Hippocampal formation (tissue), 2 donors: ENCODE measurements at regions not wholly inside any gene's neighbourhood (a gene's known extent, or its start where the extent isn't known, plus 50 kb on each side); places are given as distances from the start of the nearest gene placed in this dataset.
"Not testable (repeated sequence)": the region's sequence is repeated elsewhere in the genome, so short reads cannot be mapped to it uniquely, and the experiment has no call there.

Experiments
- DNase-seq, 2 donors: peaks; one replicate each; lab custom pipeline; 2025; lab: John Stamatoyannopoulos, UW

DNA sequence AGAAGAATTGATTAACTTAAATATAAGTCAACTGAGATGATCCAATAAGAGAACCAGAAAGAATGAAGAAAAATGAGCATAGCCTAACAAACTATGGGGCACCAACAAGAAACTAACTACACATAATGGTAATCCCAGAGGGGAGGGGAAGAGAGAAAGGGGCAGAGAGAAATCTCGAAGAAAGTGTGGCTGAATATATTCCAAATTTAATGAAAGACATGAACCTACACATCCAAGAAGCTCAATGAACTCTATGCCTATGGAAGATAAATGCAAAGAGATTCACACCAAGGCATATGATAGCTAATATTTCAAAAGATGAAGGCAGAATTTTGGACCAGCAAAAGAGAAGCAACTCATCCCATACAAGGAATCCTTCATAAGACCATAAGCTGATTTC is 649.2 kb downstream of the ZEB2 start:
- DNase-seq = no peak

DNA sequence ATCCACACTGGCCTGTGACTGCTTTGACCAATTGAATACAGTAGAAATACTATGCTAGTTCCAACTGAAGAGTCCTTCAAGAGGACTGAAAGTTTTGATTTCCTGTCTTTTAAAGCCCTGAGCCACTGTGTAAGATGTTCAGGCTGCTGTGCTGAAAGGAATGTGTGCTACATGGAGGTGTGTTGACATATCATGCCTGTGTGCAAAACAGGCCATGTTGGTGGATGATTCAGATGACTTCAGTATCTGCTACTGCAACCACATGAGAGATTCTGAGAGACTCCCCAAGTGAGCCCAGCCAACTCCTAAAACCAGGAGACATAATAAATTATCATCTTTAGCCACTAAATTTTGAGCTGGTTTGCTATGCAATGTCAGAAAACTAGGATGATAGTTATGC is 662.9 kb downstream of the ZEB2 start:
- no peak for DNase-seq

DNA sequence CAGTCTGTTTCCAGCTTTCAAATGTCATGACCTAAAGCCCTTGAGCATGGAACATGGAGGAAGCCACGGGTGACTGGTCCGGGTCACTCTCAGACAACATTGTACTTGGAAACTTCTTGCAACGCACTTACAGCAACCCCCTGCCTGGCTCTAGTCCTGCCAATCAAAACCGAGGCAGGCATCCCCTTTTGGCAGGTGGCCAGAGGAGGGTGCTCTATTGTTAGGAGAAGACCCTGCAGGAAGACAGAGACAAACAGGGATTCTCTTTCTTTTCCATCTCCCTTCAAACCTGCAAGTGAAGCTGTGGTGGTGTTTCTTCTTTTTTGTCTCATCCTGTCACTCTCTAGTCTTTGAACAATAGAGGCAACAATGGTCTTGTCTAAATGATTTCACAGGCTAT is 667.2 kb downstream of the ZEB2 start:
- DNase-seq = no peak

DNA sequence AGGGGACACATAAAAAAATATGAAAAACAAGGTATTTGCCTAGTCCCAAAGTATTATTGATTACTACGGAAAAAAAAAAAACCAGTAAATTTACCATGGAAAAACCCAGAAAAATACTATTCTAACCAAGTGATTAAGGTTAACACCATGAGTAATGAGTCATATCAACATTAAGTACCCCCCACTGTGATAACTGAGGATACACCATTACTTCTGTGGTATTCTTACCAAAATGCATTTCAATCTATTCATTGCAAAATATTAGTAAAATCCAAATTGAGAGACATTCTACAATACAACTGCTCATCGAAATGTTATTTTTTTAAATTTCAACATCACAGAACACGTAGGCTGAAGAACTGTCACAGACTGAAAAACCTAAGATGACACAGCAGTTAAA is 669.8 kb downstream of the ZEB2 start:
- DNase-seq = no peak

DNA sequence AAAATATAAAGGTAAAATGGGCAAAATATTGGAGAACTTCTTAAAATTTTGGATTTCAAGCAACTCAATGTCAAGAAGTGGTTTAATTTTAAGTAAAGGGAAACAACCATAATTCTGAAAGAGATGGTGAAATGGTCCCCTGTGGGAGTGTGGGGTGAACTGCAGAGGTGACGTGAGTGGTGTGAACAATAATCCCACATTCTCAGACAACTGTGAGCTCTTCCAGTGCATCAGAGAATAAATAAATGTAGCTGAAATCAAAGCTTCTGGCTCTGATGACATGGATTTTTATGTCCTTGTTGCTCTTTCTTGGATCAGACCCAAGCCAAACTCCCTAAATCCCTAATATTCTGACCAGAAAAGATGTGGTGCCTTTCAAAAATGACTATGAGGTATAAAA is 672.7 kb downstream of the ZEB2 start:
- no peak for DNase-seq

DNA sequence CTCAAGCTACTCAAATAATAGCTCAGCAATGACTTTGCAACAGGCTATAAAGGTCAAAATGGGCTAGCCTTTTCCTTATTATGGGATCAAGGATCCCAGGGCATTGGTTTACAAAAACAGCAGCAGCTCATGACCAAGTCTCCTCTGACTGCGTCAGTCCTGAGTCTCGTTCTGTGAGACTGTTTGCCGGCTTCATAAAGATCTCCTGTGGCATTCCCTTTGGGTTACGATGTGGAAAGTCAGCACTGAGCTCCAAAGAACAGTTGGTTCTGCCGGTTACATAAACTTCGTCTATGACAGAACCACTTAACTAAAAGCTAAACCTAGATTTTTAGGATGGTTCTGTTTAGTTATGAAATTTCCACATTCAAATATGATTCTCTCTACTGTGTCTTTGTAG is 674.9 kb downstream of the ZEB2 start:
- DNase-seq = no peak

DNA sequence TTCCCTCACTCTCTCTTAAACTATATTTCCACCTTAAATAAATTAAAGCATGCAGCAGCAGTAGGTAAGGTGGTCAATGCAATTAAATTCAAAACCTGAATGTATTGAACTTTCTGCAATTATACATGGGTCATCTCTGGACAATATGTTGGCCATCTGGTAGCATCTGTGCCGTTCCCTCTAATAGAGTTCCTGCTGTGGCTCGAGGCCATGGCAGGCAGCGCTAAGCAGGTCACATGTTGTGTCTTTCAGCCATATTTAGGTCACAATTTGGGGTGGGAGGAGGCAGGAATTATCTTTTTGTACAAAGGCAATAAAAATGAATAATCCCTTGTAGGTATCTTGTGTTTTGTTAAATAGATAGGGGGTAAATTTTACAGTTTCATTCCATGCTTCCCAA is 676.2 kb downstream of the ZEB2 start:
- no peak for DNase-seq

DNA sequence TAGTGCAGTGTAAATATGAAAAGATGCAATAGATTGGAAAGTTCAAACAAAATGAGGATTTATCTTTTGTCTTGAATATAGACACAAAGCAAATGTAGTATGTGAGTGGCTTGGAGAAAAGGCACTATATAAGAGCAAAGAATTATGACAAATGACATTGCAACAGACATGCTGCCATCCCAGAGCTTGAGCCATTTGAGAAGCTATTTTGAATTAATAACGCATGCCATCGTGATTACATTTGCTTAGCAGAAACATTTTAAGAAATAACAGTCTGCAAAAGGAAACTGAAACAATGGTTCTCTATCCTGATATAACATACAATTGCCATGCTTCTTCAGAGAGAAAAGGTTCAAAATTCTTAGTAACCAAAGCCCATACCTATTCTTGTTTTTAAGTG is 677.1 kb downstream of the ZEB2 start:
- no peak for DNase-seq

DNA sequence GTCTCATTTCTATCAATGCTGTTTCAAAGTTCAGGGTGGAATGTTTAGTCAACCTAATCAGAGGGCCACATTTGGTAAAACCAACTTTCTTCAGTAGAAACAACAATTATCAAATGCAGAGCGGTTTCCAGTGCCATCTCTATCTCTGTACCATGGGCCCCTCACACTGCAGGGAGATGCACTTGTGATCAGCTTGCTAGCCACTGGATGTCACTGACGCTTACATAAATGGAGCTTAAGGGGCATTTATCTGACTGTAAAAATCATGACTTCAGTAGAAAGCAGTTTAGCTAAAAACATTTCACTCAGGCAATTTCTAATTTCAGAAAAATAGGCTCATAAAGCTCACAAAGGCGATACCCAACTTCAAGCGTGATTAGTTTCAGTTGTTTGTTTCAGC is 678.0 kb downstream of the ZEB2 start:
- no peak for DNase-seq

DNA sequence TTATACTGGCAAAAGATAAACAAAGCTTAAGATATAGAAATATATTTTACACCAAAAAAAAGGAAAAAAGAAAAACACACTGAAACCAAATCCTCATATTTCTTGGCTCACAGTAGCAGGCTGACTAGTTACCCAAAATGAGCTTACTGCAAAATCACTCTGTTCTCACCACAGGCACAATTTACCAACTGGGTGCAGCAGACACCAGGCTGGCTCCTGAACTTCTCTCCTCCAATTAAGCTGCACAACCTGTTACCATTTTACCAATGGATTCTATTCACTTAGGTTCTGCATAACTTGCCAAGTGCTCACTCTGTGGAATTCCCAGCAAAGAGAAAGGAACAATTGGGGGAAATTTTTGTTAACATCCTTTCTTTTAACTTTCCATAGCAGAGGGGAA is 679.3 kb downstream of the ZEB2 start:
- peak in 1 of 2 donors; percentile 48 for DNase-seq

DNA sequence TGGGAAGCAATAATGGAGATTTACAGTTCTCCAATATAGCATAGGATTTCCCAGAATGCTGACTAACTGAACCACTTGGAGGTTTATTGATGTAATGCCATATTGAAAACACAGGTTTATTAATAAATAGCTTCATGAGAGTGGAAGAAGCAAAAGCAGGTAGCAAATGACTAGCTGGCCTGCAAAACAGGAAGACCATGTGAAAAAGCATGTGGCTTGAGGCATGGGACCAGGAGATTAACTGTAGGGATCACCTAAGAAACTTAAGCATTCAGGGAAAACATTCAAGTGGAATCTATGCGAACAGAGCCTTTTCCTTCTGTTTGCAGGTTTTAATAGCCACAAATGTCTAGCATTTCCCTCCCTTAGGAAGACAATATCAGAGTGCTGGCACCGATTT is 679.7 kb downstream of the ZEB2 start:
- no peak for DNase-seq

DNA sequence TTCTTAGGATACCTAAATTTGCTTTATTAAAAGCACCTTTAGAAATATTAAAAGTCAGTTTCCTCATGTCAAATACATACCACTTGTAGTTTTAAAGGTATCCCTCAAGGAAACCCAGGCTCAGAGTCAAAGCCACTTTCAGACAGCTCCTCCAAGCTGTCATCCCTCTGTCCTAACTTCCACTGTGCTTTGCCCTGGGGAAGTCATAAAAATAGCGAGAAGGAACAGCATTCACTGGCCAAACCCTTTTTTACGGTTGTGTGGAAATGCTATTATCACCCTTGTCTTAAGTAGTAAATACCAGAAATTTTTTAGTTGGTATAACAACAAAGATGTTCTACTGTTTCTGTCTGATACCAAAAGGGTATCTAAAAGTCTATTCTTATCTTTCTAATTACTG is 680.5 kb downstream of the ZEB2 start:
- no peak for DNase-seq

DNA sequence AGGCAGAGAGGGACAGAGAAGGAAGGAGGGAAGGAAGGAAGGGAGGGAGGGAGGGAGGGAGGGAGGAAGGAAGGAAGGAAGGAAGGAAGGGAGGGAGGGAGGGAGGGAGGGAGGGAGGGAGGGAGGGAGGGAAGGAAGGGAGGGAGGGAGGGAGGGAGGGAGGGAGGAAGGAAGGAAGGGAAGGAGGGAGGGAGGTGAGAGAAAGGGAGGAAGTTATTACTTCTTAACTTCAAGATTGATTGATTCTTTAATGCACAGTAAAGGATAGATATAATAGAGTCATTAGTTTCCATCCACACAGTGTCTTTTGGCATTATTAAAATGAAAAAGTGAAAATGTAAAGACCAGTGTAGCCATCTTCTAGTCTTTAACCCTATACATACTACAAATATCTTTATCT is 682.9 kb downstream of the ZEB2 start:
- not testable (repeated sequence) for DNase-seq

DNA sequence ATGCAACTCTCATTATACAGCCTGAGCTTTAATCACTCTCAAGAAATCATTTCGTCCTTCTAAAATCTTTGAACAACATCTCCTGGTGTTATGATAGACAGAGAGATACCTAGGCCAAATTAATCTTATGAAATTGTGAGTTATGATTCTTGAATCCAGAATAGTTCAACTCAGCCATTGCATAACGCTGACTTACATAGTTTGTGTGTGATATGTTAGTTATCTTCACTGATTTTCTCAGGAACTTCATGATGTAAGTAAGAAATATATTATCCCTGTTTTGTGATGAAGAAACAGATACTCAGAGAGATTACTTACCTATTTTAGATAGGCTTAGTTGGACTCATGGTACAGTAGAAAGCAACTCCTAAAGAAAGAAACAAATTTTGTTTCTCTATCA is 684.4 kb downstream of the ZEB2 start:
- no peak for DNase-seq

DNA sequence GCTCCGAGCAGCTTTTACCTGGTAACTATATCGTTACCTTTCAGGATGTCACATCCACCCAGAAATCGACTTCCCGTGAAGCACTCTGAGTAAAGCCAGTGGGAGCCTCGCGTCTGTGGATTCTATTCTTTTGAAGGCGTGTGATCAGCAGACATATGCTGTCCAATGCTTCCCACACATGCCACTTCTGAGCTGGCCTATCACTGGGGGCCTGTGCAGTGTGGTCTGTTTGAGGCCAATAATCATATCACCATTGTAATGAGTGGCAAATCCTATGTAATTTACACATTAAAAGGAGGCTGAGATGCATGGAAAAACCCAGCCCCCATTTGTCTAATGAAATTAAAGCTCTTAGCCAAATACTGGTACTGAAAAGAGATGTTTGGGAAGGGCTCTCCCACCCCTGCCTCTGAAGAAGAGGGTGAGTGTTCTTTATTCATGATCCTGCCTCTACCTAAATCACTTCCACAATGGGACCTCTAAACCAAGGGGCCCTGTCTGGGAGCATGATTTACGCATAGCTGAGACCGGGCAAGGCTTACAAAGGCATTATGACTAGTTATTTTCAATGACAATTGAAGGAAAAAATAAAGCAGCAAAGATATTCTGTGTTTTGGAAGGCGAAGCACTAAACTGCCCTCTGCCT is 686.8 kb downstream of the ZEB2 start:
- no peak for DNase-seq

DNA sequence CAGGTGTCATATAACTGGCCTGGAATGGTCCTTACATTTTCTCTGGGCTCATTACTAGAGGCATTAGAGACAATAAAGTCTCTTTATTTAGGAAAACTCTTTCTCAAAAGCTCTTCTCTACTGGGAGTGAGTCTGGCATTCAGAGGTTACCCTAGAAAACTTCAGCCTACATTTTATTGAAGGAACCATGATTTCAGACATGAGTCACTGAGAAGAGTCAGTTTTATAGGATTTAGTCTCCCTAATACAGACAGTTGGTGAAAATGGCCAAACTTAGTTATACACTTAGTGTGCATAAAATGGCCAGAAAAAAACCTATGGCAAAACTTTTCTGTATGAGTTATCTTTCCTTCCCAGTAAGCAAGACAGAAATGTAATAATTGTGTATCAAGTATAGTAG is 689.4 kb downstream of the ZEB2 start:
- DNase-seq = no peak

DNA sequence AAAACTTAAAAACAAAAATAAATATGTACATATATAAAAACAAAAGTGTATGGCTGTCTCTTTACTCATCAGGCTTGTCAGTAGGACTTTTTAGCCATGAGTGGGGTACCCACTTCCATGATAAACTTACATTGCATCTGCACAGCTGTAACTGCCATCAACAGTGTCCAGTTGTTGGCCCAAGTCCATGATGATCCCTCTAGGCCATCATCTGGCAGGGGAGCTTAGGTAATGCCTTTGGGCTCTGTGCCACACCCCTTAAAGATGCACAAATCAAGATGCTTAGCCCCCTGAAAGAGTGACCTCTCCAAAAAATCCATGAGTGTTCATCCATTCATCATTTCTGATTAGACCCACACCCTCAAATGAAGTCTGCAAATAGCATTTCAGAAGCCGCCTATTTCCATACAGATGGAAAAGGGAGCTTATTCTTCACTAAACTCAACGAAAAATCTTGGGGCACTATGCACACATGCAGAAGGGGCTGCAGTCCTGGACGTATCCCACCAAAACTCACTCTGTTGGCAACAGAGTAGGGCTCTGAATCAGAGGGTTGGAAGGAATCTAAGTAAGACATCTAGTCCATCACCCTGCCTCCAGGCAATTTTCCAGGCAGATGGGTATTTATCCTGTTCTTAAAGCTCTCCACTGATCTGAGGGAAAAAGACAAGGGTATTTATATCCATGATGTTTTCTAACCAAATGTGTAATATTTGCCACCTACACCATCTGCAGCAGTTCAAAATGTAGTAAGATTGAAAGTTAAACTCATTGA is 691.0 kb downstream of the ZEB2 start:
- DNase-seq = no peak

DNA sequence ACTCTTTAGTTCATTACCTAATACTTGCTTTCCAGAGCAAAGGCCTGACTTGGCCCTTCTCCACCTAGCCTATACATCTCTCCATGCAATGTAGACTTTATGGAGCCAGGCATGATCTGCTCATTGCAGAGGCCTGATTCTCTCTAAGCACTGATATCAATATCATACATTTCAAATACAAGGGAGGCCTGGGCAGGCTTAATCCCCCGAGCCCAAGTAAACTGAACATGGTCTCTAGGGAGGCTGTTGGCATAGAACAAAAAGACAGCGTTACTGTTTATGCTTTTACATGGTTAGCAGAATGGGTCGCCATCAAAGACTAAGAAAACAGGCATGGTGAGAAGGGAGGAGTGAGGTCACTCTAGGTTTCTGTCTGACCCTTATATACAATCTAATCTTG is 695.1 kb downstream of the ZEB2 start:
- no peak for DNase-seq

DNA sequence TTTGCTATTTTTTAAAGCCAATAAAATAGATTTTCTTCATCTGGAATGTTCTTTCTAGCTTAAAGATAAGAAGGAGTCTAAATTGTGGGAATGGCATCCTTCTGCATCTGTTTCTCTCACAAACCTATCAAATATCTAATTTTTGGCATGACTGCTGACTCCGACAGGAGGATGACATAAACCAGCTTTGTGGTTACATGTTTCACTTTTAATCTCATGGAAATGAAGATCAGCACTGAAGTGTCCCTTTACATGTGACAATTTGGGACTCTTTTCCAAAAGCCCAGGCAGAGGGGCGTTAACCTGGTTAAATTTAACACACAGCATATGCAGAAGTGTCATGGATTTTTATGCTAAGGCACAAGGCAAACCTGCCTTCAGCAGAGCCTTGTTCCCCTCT is 694.7 kb downstream of the ARHGAP15 start:
- no peak for DNase-seq

DNA sequence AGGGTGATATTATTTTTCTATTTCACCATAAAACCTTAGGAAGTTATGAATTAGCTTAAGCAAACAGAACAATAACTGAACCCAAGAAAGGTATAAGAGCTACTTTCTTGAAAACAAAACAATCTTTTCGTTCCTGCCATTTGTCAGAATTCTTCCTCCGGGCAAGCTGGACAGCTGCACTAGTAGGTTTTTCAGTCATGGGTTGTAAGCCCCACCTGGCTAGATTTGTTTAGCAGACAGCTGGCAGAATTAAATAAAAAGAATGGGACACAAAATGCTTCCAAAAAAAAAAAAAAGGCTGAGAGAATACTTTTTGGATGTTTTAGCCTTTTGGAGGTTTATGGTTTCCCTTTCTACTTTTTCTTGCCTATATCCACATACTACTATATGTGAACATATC is 694.1 kb downstream of the ARHGAP15 start:
- DNase-seq = no peak

DNA sequence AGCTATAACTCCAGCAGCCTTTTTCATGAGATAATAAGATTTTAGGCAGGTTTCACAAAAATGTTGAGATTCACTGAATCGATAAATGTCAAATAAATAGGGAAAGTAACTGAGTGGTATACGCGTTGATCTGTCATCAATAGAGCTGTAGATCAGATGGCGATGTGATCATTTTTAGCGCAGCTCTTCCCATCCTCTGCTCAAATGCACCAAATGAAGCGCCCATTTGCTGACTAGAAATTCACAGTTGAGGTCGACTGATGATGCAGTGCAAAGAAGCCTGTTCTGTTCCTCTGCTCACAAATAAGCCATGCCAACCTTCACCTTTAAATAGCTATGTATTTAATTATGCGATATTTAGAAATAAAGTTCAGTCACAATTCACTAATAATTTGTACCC is 693.5 kb downstream of the ARHGAP15 start:
- no peak for DNase-seq

DNA sequence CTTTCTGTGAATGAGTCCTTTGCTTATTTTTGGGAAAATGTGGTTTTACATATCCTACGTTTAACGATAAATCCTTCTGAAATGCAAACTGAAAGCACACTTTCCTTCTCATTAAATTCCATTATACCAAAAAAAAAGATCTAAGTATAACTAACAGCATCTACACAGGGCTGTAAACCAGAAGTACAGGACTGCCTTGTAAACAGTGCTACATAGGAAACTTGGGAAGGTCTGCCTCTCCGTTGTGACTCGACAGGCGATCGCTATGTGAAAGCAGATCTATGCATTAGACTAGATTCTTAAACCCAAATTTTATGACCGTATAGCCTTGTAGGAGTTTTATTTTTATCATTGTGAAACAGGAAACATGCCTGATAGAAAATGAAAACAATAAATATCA is 690.5 kb downstream of the ARHGAP15 start:
- no peak for DNase-seq

DNA sequence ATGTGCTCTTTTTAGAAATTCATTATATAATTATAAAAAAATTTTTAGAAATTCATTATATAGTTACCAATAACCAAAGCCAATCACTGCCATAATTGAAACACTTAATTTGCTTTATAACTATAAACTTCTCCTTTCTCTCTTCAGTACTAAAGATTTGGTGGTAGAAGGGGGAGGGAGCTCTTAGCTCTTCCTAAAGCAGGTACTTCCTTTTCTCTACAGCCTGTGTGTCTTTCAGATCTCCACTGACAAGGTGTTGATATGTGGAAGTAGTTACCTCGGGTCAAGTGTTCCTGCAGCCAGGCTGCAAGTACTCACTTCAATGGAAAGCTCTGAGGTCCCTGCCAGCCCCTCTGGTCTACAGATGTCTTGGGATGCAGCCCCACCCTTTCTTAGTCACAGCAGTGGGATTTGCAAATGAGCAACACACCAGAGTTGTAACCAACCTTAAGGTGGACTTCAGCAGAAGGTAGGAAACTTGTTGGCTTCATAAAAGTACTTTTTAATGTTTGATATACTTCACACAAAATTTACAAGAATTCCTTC is 690.0 kb downstream of the ARHGAP15 start:
- no peak for DNase-seq
